GM19463 (cell line): ENCODE measurements at regions not wholly inside any gene's neighbourhood (a gene's known extent, or its start where the extent isn't known, plus 50 kb on each side); places are given as distances from the start of the nearest gene placed in this dataset.
"Not testable (repeated sequence)": the region's sequence is repeated elsewhere in the genome, so short reads cannot be mapped to it uniquely, and the experiment has no call there.

Experiments used
- ATAC-seq: cut with Tn5 transposase; IDR thresholded peaks from one replicate; pipeline ENCODE4 v1.9.1; 2021; ENCODE audit warnings: mild to moderate bottlenecking, moderate library complexity; ENCODE audit not compliant: unreplicated experiment

- no peak for ATAC-seq
Measured at GRCh38 chr6:22153384-22154158, 143.3 kb downstream of the PRL start.

DNA sequence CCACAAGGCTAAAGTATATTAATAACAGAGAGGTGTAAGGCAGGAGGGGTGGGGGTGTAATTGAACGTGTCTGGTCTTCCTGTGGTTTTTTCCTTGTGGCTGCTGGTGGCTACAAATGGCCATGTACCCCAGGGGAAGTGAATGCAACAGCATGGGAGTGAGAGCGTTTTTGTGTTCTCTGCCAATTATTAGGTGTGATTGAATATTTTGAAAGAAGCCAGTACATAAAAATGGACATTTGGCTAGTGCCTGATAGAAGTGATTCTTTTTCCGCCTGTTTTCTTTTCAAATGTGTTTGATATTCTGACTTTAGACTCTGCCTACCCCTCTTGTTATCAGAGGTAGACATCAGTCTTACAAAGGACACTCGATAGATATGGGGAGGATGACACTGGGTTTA lies 141.3 kb downstream of the PRL start:
- no peak for ATAC-seq

GRCh38 chr6:22157233-22157632 lies 139.6 kb downstream of the PRL start:
- no peak for ATAC-seq

DNA sequence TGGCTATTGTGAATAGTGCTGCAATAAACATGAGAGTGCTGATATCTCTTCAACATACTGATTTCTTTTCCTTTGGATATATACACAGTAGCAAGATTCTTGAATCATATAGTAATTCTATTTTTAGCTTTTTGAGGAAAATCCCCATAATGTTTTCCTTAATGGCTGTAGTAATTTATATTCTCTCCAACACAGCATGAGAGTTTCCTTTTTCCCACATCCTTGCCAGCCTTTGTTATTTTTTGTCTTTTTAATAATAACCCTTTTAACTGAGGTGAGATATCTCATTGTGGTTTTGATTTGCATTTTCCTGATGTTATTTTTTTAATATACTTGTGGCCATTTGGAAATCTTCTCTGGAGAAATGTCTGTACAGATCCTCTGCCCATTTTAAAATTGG lies 132.6 kb downstream of the PRL start:
- no peak for ATAC-seq

GRCh38 chr6:22171006-22171405 lies 125.8 kb downstream of the PRL start:
- not testable (repeated sequence) for ATAC-seq

DNA sequence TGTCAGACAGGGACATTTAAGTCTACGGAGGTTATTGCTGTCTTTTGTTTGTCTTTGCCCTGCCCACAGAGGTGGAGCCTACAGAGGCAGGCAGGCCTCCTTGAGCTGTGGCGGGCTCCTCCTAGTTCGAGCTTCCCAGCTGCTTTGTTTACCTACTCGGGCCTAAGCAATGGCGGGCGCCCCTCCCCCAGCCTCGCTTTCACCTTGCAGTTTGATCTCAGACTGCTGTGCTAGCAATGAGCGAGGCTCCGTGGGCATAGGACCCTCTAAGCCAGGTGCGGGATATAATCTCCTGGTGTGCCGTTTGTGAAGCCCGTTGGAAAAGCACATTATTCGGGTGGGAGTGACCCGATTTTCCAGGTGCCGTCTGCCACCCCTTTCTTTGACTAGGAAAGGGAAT lies 125.0 kb downstream of the PRL start:
- not testable (repeated sequence) for ATAC-seq

DNA sequence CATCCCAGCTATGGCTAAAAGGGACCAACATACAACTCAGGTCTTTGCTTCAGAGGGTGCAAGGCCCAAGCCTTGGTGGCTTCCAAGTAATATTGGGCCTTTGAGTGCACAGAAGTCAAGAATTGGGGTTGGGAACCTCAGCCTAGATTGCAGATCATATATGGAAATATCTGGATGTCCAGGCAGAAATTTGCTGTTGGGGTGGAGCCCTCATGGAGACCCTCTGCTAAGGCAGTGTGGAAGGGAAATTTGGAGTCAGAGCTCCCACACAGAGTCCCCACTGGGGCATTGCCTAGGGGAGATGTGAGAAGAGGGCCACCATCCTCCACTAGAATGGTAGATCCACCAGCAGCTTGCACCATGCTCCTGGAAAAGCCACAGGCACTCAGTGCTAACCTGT lies 123.5 kb downstream of the PRL start:
- ATAC-seq, result no peak

GRCh38 chr6:22180250-22180649 lies 116.6 kb downstream of the PRL start:
- not testable (repeated sequence) for ATAC-seq

DNA sequence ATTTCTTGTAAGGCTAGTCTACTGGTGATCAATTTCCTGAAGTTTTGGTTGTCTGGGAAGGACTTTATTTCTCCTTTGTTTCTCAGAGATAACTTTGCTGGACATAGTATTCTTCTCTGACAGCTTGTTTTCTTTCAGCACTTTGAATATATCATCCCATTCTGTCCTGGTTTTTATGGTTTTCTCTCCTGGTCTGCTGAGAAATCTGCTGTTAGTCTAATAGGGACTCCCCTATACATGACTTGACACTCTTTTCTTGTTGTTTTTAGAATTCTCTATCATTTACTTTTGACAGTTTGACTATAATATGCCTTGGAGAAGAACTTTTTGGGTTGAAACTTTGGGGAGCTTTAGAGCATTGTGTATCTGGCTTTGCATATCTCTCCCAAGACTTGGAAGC lies 112.5 kb downstream of the PRL start:
- ATAC-seq, result no peak

GRCh38 chr6:22189946-22190345 lies 106.9 kb downstream of the PRL start:
- ATAC-seq, result no peak

DNA sequence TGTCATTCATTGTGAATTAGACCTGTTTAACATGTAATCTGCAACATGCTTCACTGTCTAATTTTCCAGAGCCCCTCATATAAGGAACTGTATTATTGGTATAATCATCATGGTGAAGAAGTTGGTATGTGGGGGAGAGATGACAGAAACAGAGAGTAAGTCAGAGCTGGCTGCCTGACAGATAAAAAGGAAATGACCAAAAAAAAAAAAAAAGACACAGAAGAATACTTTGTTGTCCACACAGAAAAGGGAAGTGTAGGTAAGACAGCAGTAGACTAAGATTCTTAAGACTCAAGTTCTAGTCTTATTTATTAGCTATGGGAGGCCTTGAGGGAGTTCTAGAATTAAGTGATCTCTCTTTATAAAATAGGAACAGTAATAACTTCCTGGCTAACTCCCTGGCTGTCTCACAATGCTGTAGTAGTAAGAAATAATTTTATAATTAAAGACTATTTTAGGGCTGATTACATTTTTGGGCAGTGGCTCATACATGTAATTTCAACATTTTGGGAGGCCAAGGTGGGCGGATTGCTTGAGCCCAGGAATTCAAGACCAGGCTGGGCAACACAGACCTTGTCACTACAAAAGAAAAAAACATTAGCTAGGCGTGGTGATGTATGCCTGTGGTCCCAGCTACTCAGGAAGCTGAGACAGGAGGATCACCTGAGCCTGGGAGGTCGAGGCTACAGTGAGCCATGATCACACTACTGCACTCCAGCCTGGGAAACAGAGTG lies 102.5 kb downstream of the PRL start:
- no peak for ATAC-seq

GRCh38 chr6:22199771-22200170 lies 97.1 kb downstream of the PRL start:
- ATAC-seq, result no peak

DNA sequence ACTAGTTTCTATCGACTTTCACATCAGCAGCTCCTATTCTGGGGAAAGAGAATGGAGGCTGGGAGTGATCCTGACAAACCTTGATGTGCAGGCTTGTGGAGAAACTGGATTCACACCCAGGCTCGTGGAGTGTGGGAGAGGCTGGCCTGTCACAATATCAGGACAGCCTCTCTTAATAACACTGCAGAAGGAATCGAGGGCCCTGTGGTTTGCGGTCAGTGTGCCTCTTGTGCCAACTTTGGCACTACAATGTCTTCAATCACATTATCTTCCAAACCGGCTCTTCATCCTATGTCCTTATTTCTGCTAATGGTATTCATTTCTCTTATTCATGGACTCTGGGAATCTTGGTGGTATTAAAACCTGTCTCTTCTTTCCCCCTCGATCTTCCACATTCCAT lies 92.7 kb downstream of the PRL start:
- ATAC-seq, result no peak

DNA sequence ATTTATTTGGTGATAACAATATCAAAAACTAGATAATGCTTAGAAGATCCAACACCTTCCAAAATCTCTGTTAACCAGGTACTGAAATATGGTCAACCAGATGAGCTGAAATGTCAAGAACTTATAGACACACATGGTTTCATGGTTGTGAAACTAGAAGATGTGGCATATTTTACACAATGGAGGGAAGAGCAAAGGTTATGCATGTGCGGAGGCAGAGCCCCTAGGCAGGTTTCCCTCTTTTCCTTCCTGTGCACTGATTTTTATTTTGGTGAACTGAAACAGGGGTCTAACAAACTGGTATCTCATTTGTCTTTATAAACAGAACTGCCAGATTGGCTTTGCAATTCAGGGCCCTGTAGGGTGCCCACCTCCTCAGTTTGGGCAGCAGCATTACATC lies 91.6 kb downstream of the PRL start:
- no peak for ATAC-seq

DNA sequence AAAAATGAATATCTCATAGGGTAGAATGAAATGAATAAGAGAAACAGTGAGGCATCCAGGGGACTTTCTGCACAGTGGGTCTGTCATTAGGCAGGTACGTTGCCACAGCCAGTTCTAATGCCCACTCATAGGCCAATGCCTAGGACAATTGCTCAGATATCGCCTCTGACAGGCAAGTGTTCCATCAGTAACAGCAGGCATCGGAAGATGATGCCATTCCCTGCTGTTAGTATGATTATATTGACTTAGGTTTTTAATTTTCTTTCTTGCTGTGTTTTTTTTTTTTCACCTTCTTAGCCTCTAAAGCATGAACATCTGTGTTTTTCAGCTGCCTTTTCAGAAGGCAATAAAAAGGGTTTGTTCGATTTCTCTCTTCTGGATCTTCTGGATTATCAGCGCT lies 90.7 kb downstream of the PRL start:
- ATAC-seq, result no peak

DNA sequence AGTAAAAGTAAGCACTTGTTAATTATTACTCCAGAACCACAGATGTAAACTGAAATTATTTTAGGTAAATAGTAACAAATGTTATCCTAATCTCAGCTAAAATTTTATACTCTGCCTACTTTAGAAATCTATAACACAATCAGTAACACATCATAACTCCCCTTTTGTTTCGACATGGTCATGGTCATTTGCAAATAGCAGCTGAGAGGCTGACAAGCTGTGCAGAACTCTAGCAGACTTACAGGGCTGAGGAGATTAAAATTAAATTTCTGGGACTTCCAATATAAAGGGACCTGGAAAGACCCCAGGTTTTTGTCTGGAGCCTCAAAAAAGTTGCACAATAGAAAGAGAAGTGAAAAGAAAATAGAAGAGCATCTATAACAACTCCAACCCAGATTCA lies 88.8 kb downstream of the PRL start:
- no peak for ATAC-seq

DNA sequence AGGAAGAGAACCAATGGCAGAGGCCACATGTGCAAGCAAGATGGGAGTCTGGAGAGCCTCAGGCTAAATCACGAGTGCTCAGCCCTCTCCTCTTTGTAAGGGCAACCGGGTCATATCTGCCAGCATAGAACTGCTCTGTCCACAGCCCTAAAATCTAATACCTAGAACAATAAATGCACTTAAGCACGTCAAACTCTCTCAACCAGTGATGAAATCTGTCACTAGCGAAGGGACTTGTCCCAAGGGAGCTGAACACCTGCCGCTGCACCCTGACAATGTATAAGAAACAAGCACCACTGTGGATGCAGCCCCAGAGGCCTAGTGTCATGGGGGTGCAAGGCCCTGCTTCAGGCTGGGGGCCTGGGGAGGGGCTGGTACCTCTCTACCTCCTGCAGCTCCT lies 82.5 kb downstream of the PRL start:
- ATAC-seq, result no peak

- ATAC-seq, result not testable (repeated sequence)
Measured at GRCh38 chr6:22215474-22215873, 81.4 kb downstream of the PRL start.

GRCh38 chr6:22218410-22218809 lies 78.4 kb downstream of the PRL start:
- no peak for ATAC-seq

DNA sequence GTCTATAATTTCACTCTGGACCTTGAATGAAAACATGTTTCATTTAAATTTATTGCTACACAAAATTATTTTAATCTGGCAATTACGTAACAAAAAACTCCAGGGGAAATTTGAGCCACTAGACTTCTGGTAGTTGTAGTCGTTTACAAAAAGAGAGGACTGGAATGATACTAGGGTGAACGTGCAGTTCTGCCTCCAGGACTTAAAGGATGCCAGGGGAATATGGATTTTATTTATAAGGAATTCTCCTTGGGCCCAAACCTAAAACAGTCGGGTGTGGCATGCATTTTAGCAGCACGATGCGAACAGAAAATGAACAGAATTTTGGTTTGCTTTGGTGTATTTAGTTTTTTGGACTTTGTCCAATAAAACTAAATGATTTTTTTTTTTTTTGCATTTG lies 76.9 kb downstream of the PRL start:
- no peak for ATAC-seq

GRCh38 chr6:22221211-22221610 lies 75.6 kb downstream of the PRL start:
- ATAC-seq, result no peak

DNA sequence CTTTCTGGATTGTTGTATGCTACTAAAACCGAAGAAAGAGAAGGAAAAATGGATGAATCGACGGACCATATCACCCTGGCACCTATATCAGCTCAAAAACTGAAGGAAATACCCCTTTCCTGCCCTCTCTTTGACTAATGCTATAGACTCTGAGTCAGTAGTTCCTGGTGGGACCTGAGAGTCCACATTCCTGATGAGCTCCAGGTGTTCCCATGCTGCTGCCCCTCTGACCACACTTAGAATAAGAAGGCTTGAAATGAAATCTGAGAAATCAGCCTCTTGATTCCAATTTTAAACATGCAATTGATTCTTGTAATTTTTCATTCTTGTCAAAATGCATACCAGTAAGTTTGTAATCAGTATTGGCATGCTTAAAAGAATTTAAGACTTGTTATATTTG lies 75.2 kb downstream of the PRL start:
- ATAC-seq, result no peak

- no peak for ATAC-seq
Measured at GRCh38 chr6:22222469-22222868, 74.4 kb downstream of the PRL start.
